NCI-H1105 treated with DMSO at 0.1 percent for 48 hours (cell line): ENCODE measurements at regions not wholly inside any gene's neighbourhood (a gene's known extent, or its start where the extent isn't known, plus 50 kb on each side); places are given as distances from the start of the nearest gene placed in this dataset.
"Not testable (repeated sequence)": the region's sequence is repeated elsewhere in the genome, so short reads cannot be mapped to it uniquely, and the experiment has no call there.

Experiments
- DNase-seq: peaks from one replicate; lab custom pipeline; 2025; lab: John Stamatoyannopoulos, UW

- no peak for DNase-seq
Measured at GRCh38 chr4:33924239-33924638, 2320.1 kb downstream of the ARAP2 start.

DNA sequence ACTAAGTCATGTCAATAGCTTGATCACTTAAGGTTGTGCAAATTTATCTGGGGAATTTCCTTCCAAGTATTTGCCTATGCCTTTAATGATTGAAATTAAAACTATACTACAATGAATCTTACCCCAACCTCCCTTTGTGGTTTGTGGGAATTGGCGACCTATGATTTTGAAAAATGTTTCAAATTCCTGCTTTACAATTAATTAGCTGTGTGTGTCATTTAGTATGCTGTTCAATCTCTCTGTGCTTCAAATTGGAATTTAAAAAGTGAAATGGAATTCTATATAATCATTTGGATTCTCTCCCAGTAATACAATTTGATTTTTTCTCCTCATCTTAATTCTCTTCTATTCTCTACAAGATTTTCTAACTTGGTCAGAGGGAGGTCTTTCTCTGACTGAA lies 2319.5 kb downstream of the ARAP2 start:
- no peak for DNase-seq

GRCh38 chr4:33930497-33930896 lies 2313.8 kb downstream of the ARAP2 start:
- DNase-seq, result no peak

- no peak for DNase-seq
Measured at GRCh38 chr4:33931026-33931425, 2313.3 kb downstream of the ARAP2 start.

DNA sequence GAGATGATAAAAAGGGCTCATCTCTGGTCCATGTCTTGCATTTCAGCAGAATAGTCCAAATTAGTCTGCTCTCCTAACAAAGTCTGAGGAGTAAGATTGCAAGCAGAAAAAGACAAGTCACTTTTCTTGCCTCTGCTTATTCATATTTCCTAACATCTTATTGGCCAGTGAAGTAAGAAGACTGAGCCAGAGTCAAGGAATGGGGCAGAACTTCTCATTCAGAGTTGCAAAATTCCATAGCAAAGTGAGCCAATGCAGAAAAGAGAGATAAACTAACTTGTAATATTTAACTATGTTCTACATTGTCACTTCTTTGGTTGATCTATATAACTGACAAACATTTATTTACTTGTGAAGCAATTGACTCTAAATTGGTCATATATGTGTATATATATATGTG lies 2304.0 kb downstream of the ARAP2 start:
- no peak for DNase-seq

- peak; percentile 20 for DNase-seq
Measured at GRCh38 chr4:33941854-33942253, 2302.5 kb downstream of the ARAP2 start.

DNA sequence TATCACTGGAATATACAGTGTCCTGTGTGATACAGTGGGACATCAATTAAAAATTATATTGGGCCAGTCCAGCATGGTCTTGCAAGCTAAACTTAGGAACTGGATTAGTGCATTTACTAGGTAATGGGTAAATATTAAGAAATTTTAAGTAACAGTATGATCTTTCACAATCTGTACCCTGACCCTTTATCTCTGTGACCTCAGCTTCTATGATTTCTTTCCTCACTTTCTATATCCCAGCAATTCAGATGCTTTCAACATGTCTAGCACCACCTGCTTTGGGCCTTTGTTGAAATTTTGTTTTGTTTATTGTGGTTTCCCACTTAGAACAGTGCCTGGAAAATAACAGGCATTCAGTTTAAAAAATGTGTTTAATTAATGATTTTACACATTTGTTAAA lies 2295.4 kb downstream of the ARAP2 start:
- no peak for DNase-seq

DNA sequence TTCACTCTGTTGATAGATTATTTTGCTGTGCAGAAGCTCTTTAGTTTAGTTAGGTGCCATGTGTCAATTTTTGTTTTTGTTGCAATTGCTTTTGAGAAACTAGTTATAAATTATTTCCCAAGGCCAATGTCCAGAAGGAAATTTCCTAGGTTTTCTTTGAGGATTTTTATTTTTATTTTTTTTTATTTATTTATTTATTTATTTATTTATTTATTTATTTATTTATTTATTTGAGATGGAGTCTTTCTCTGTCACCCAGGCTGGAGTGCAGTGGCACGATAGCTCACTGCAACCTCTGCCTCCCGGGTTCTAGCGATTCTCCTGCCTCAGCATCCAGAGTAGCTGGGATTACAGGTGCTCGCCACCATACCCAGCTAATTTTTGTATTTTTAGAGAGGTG lies 2290.5 kb downstream of the ARAP2 start:
- DNase-seq, result not testable (repeated sequence)

DNA sequence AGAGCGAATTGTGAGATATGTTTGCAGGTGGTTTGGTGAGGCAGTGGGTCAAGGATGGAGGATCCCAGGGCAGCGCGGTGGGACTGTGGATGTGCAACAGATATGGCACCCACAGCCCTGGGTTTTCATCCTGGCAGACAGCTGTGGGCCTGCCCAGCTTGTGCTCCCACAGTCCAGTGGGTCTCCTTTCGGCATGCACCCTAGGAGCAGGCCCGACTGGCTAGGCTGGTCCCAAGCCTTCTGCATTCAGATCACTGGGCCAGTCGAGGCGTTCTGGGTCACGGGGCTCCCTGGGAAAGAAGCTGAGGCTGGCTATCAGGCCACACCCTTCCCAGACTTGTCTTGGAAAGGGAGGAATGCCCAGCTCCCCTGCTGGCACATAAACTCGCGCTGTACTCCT lies 2289.6 kb downstream of the ARAP2 start:
- no peak for DNase-seq

GRCh38 chr4:33959519-33959918 lies 2284.8 kb downstream of the ARAP2 start:
- peak; percentile 83 for DNase-seq

- DNase-seq, result no peak
Measured at GRCh38 chr4:33961761-33962160, 2282.6 kb downstream of the ARAP2 start.

DNA sequence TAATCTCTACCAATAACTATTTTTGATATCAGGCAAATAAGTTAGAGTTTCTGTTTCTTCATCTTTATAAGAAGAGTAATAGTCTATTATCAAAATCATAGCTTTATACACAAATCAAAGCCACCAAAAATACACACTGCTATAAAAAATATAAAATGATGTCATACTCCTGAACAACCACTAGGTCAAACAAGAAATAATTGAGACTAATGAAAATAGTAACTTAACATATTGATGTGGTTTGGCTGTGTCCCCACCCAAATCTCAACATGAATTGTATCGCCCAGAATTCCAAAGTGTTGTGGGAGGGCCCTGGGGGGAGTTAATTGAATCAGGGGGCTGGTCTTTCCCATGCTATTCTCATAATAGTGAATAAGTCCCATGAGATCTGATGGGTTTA lies 2277.5 kb downstream of the ARAP2 start:
- DNase-seq, result no peak

- DNase-seq, result no peak
Measured at GRCh38 chr4:33974270-33974669, 2270.0 kb downstream of the ARAP2 start.

DNA sequence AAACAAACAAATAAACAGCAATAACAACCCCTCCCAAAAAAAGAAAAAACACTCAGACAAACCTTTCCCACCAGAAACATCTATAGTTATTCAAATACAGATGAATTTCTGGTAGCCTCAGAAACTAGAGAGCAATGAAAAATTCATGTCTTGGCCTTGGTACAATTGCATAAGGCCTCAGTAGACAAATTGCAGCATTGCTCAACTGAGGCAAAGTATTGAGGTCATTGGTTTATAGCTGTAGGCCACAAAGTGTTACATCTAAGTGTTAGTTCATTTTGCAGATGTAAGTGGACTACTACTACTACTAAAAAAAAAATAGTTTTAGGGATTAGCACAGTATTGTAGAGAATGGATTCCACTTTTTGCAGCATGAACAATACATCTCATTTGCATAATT lies 2268.3 kb downstream of the ARAP2 start:
- DNase-seq, result no peak

DNA sequence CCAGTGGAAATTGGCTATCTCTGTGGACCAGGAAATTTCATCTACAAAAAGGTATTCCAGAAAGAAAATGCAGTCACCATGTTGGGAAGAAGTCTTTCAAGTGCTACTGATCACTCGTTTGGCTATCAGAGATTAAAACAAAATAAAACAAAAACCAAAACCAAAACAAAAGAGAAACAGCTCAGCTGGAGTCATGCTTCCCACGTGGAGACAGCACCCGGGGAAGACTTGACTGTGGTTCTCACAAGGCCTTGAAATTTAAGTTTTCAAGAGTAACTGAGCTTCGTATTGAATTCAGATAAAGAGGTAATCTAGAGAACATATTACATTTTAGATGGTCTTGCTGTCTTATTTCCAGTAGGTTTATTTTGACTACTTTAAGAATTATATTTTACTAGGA lies 2264.5 kb downstream of the ARAP2 start:
- not testable (repeated sequence) for DNase-seq

- DNase-seq, result no peak
Measured at GRCh38 chr4:33980361-33980760, 2264.0 kb downstream of the ARAP2 start.

DNA sequence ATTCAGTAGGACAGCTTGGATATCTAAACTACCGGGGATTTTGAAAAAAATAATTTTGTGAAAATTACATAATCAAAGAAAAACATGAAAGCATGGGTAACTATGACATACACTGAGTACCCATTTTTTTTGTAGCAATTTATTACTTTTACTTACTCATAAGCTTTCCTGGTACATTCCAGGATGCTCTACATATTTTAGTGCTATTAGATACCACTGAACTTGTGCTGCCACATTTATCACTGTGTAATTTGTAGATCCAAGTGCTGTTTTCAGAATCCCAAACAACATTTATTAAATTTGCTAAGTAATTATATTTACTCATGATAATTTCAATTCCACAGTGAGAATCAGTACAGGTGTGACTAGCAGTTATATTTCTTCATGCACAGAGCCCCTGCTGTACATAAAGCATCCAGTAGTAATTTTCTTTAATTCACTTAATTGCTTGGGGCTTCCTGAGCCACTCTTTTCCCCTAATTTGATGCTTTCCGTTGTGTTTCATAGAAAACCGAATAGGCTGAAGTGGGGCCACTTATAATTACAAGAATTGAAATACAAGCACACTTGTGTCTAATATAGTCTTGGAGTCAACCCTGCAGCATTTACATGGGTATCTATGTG lies 2254.4 kb downstream of the ARAP2 start:
- DNase-seq, result peak; percentile 93

DNA sequence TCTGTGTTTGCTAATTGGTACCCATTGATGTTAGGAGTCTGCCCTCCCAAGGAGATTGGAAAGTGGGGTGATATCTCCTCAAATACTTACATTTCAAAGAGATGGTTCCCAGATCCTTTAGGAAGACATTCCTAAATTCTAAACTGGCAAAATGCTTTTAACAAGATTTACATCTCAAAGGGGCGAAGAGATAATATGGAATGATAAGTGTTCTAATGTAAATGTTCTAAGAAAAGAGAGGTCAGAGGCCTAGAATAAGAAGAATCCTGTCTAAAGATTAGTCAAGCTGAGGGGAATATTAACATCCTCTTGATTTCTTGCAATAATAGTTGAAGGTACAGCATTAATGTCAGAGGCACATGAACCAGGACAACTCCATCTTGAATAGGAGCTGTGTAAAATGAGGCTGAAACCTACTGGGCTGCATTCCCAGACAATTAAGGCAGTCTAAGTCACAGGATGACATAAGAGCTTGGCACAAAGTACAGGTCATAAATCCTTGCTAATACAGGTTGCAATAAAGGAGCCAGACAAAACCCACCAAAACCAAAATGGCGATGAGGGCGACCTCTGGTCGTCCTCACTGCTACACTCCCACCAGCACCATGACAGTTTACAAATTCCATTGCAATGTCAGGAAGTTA lies 2248.1 kb downstream of the ARAP2 start:
- no peak for DNase-seq

GRCh38 chr4:33998291-33998690 lies 2246.0 kb downstream of the ARAP2 start:
- DNase-seq, result peak; percentile 85

GRCh38 chr4:34000356-34000755 lies 2244.0 kb downstream of the ARAP2 start:
- no peak for DNase-seq

GRCh38 chr4:34006540-34006939 lies 2237.8 kb downstream of the ARAP2 start:
- not testable (repeated sequence) for DNase-seq

DNA sequence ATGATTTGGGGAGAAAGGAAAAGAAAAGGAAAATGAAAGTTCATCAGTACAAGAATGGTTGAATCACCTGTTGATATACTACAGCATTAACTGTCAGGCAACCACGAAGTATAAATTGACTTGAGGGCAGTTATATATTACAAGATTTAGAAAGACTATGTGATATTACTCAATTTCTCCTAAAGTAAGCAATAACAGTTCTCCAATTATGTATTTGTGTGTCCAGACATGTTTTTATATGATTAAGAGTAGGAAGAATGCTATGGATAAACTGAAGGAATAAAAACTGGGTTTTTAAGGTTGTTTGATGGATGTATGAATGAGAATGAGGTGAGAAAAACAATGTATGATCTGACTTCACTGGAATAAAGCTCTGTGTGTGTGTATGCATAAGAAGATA lies 2234.4 kb downstream of the ARAP2 start:
- DNase-seq, result no peak

GRCh38 chr4:34010751-34011519 lies 2233.4 kb downstream of the ARAP2 start:
- DNase-seq, result no peak
